K562 (cell line): ENCODE measurements at regions not wholly inside any gene's neighbourhood (a gene's known extent, or its start where the extent isn't known, plus 50 kb on each side); places are given as distances from the start of the nearest gene placed in this dataset.
A peak's percentile ranks its signal among the peaks of the same experiment; 100 is the strongest.

ENCODE experiments used
- BCOR ChIP-seq: fragments of 450-650 bp; IDR thresholded peaks from 2 replicates; pipeline ENCODE4 v1.6.1; 2016
- CBFA2T2 ChIP-seq: fragments of 450-650 bp; conservative IDR thresholded peaks from 2 replicates; pipeline ENCODE4 v1.6.1; 2017; ENCODE audit warnings: mild to moderate bottlenecking
- ESRRB ChIP-seq: fragments of 250-450 bp; sonication (Bioruptor Pico); IDR thresholded peaks from 2 replicates; pipeline ENCODE4 v1.5.0; 2020; ENCODE audit warnings: mild to moderate bottlenecking, moderate library complexity, borderline replicate concordance
- FOXA3 ChIP-seq, 2 experiments: fragments of 450-650 bp in 1 of 2; sonication (generic) in 1 of 2; formaldehyde crosslinking; IDR thresholded peaks in 1 of 2; conservative IDR thresholded peaks in 1 of 2; 2 replicates each; pipeline versions ENCODE4 v1.4.0 to v1.8.0; 2020 to 2022; ENCODE audit warnings: mild to moderate bottlenecking in 2 of 2, missing genetic modification reagents in 1 of 2
- GABPB1 ChIP-seq: sonication (generic); formaldehyde crosslinking; IDR thresholded peaks from 2 replicates; pipeline ENCODE4 v1.8.0; 2022; ENCODE audit warnings: mild to moderate bottlenecking, missing genetic modification reagents
- ILF3 ChIP-seq: fragments of 450-650 bp; IDR thresholded peaks from 2 replicates; pipeline ENCODE4 v1.6.1; 2018; ENCODE audit warnings: antibody characterized with exemption, mild to moderate bottlenecking, moderate library complexity, borderline replicate concordance
- MAFF ChIP-seq: IDR thresholded peaks from 2 replicates; pipeline ENCODE4 v1.6.1; 2012; ENCODE audit warnings: low read length, improper control_type of control experiment
- MGA ChIP-seq: fragments of 450-650 bp; IDR thresholded peaks from 2 replicates; pipeline ENCODE4 v1.6.1; 2016; ENCODE audit warnings: mild to moderate bottlenecking, moderate library complexity
- OTX1 ChIP-seq: fragments of 450-650 bp; formaldehyde crosslinking; IDR thresholded peaks from 2 replicates; pipeline ENCODE4 v1.4.0; 2022; ENCODE audit warnings: mild to moderate bottlenecking
- POLR2AphosphoS5 ChIP-seq: IDR thresholded peaks from 2 replicates; pipeline ENCODE4 v1.6.1; 2011; ENCODE audit warnings: mild to moderate bottlenecking, low read depth, low read length, moderate library complexity; ENCODE audit not compliant: control insufficient read depth, insufficient read depth
- PRDM10 ChIP-seq: fragments of 450-650 bp; IDR thresholded peaks from 2 replicates; pipeline ENCODE4 v1.6.1; 2018; ENCODE audit not compliant: partially characterized antibody
- SOX6 ChIP-seq: fragments of 450-650 bp; IDR thresholded peaks from 2 replicates; pipeline ENCODE4 v1.6.1; 2014; ENCODE audit warnings: mild to moderate bottlenecking
- STAT5A ChIP-seq: IDR thresholded peaks from 2 replicates; pipeline ENCODE4 v1.6.1; 2012; ENCODE audit warnings: low read length, inconsistent platforms, borderline replicate concordance
- TGIF2 ChIP-seq: sonication (generic); formaldehyde crosslinking; IDR thresholded peaks from 2 replicates; pipeline ENCODE4 v1.8.1; 2022; ENCODE audit warnings: mild to moderate bottlenecking, missing genetic modification reagents, moderate library complexity
- ZNF57 ChIP-seq: fragments of 450-650 bp; formaldehyde crosslinking; IDR thresholded peaks from 2 replicates; pipeline ENCODE4 v1.4.0; 2020; ENCODE audit warnings: mild to moderate bottlenecking, moderate library complexity

GRCh38 chr6:15730442-15730841 lies 67.6 kb upstream of the DTNBP1 start (continued):
- TF ChIP-seq MGA (no peak), STAT5A (peak; percentile 34; the same call in 1 of the 2 replicates), GABPB1 (CRISPR knock-in tag) (0 out of 2 replicates have a peak, but pooled peaks have one; percentile 28), PRDM10 (no peak), ILF3 (no peak), POLR2AphosphoS5 (peak; percentile 39; the same call in 1 of the 2 replicates), MAFF (no peak), FOXA3 (CRISPR knock-in tag; conservative IDR thresholded peaks at IDR 0.05 in 1 of 2, IDR thresholded peaks at IDR 0.05 in 1 of 2) (0 out of 4 replicates have a peak, but pooled peaks of 1 of the 2 experiments have one; percentile 6), CBFA2T2 (peak; percentile 83), BCOR (peak; percentile 85), OTX1 (no peak), SOX6 (peak; percentile 63; the same call in 1 of the 2 replicates), TGIF2 (CRISPR knock-in tag) (no peak), ZNF57 (CRISPR knock-in tag) (no peak), ESRRB (no peak)
